ENCODE measurements at regions not wholly inside any gene's neighbourhood (a gene's known extent, or its start where the extent isn't known, plus 50 kb on each side); places are given as distances from the start of the nearest gene placed in this dataset.

DNA sequence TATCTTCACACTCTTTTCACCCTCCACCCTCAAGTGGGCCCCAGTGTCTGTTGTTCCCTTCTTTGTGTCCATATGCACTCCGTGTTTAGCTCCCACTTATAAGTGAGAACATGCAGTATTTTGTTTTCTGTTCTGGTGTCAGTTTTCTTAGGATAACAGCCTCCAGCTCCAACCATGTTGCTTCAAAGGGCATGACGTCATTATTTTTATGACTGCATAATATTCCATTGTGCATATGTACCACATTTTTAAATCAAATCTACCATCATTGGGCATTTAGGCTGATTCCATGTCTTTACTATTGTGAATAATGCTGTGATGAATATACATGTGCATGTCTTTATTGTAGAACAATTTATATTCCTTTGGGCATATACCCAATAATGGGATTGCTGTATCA lies 140.3 kb downstream of the LYPLAL1 start:
- ATAC-seq: no peak
- no peak for DNase-seq

DNA sequence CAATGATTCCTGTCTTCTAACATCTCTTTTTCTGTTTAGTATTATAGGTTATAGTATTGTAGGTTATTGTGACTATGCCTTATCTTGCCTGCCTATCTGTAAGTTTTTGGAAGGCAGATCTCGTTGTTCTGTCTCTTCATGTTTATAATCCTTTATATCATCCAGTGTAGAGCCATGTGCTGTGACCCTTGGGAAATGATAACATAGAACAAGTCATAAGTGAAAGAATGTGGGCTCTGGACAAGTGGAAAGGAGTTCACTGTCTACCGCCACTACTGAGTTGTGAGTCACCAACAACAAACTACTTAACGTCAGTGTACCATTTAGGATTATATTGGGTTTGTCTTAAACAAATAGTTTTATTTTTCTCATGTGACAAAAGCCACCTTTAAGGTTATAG lies 139.3 kb downstream of the LYPLAL1 start:
- DNase-seq: no peak
- ATAC-seq: no peak

DNA sequence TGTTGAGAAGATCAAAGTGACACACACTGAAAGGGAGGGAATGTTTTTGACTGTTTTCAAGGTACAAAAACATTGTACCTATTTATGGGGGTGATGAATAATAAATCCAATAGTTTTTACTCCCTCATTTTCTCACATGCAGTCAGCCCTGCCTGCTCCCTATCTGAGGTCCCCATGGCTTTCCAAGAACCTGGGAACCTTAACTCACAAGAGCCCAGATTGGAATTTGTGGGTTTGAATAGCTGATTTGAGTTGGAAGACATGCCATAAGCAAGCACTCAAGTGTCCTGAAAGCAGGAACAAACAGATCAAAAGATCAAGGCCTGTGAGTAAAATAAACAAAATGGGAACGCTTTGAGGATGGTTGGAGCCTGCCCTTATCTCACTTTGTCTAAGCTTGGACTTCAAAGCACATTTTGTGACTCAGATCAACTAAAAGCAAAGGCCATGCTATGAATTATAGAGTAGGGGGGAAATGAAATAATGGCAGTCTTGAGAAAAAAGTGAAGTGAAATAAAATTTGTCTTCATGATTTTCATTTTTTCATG lies 136.6 kb downstream of the LYPLAL1 start:
- ATAC-seq (no peak), DNase-seq (no peak)

DNA sequence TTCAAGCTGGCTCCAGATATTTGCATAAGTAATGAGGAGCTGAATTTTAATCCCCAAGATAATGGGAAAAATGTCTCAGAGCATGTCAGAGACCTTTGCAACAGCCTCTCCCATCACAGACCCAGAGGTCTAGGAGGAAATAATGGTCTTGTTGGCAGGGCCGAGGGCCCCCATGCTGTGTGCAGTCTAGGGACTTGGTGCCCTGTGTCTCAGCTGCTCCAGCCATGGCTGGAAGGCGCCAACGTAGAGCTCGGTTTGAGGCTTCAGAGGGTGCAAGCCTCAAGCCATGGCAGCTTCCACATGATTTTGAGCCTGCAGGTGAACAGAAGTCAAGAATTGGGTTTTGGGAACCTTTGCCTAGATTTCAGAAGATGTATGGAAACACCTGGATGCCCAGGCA lies 134.7 kb downstream of the LYPLAL1 start:
- ATAC-seq (no peak), DNase-seq (no peak)

DNA sequence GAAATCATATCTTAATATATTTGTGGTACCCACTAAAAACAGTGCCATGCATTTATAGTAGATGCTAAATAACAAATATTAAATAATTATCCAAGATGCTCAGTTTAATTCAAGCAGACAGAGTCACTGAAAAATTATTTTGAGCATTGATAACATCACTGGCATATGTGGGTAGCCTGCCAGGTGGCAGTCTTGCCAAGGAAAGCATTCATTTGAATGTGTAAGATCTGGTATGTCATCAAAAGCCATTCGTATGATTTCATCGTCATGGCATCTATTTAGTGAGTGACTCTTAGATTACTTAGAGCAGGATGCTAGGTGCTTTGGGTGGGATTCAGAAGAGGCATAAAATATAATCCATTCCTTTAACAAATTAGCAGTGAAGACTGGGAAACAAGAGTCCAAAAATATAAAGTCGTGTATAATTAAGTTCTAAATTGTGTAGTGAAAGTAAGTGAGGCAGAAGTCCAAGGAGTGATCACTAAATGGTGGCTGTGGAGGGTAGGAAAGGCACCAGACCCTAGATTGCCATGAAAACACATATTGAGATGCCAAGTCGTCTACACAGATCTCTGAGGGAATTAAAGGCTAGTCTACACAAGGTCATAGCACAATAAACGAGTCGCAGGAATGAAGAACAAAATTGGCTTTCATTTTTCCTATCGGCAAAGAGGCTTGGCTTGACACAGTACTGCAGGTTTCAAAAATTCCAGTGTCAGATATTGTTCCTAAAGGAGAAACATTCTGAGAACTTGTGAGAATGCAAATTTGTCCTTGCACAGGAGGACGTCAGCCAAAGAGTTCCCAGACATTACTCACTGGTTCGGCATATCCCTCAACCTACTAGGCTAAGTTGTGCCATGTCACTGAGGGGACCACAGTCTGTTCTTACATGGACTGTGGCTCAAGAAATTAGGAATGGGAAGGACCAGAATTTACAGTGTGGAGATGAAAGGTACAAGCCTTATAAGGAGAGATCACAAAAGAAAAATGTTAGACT lies 130.8 kb downstream of the LYPLAL1 start:
- no peak for ATAC-seq
- DNase-seq: no peak

DNA sequence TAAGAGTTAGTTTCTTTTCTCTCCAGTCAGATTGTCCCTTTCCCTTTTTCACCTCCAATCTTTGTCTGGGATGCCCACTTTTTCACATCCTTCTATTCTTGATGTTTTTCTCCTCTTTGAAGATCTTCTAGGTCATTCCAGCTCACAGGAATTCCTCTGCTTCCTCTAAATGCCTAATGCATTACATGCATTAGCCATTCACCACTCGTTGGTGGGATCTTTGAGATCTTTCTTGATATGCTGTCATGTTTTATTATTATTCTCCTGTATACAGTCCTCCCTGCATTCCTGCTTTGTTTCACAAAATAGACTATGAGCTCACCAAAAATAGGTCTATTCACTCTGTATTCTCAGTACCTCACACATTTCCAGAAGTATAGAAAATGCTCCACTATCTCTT lies 129.0 kb downstream of the LYPLAL1 start:
- no peak for DNase-seq

DNA sequence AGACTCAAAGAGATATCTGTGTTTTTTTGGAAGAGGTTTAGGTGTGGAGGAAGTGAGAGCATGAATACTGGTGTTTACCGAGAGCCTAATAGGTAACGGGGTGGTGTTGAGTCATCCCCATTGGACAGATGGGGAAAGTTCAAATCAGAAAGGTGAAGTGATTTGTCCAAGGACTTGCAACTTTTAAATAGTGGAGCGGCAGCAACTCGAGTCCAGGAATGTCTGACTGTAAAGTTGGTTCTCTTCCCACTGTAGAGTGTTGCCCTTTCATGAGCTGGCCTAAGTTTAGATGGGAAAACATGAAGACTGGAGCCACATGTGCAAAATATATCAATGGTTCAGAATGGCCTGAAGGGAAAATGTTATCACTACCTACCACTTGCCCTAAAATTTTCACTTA lies 125.7 kb downstream of the LYPLAL1 start:
- no peak for ATAC-seq
- no peak for DNase-seq

More for the DNA sequence above, 129.0 kb downstream of the LYPLAL1 start:
- no peak for ATAC-seq

DNA sequence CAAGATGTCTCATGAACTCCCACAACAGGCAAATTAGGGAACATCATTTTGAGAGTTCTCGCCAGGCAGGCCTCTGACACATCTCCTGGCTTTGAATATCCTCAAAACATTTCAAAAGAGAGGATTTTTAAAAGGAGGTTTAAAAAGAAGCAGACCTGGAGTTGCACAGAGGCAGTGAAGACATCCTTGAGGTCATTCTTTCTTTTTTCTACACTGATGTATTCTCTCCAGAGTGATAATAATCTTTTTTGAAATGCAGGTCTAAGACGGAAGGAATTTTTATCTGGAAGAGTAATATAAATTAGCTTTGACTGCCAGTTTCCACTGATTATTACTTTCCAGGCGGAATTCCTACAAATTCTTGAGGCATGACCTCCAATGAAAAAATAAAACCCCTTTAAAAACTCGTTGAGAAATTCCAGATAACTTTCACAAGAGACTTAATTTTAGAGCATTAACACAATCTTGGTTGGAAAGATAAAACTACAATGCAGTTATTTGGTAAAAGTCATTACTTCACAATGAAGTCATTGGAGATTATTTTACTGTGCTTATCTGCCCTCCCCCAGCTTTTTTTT lies 125.0 kb downstream of the LYPLAL1 start:
- DNase-seq: no peak

DNA sequence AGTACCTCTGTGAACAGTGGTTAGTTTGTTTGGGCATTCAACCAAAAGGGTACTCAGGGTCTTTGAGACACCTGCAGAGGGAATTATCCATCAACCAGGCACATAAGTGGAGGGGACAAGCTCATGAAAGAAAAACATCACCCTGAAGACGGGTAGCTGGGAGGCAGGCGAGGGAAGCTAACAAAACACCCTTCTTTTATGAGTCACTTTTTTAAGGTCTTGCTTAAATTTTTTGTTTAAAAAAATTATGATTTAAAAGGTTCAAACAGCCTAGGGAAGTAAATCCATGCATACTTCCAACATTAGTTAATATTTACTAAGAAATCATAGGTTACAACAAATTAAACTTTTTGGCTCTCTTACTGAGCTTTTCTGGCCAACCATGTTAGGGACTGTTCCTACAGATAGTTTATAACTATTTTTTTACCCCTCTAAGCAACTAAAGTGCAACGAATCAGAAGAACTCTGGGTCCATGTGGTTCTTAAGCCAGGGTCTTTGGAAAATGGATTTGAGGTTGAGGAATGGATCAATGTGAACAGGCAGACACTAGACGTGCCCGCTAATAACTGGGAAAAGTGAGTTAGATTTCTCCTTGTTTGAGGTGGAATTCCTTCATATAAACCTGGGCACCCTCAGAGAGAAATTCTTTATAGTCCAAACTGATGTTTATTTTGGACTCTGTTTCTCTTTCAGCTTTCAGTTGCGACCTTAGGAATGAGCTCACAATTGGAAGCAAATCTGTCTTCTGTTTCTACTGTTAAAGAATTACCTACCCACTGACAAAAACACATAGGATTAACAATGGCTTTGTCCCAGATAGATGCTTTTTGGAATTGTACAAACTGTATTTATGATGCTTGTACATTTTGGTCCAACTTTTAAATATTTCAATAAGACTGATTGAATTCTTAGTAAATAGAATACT lies 123.0 kb downstream of the LYPLAL1 start:
- ATAC-seq (no peak), DNase-seq (no peak)

More for the DNA sequence above, 125.0 kb downstream of the LYPLAL1 start:
- no peak for ATAC-seq

DNA sequence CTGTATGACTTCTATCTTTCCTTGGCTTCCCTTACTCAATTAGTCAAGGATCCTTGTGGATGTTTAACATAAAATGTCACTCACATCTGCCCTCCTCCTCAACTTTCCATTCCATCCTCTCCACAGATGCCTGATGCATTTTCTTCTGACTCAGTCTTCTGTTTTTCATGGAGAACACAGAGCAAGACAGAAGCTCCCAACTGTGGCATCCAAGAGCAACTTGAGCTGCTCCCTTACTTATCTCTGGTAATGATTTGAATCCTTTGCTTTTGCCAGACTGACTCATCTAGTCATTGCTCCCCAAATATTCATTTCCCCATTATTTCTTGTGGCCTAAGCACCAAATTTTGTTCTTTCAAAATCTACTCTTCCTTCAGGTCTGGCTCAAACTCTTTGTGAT lies 120.6 kb downstream of the LYPLAL1 start:
- DNase-seq: no peak
- ATAC-seq: no peak

DNA sequence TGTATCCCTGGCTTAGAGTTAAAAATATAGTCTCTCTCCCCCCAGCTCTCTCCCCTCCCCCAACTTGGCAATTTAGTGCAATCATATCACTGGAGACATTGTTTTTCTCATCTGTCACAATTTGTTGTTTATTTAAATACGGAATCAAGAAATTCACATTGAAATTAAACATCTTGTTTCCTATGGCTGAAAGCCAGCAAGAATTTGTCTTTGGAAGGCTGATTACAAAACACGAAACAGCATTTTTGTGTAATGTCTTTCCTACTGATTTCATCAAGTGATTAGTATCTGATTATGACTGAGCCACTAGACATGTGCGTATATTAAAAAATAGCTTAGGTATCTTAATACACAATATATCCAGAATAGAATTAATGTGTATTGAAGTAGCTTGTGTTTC lies 119.7 kb downstream of the LYPLAL1 start:
- DNase-seq: no peak
- no peak for ATAC-seq

DNA sequence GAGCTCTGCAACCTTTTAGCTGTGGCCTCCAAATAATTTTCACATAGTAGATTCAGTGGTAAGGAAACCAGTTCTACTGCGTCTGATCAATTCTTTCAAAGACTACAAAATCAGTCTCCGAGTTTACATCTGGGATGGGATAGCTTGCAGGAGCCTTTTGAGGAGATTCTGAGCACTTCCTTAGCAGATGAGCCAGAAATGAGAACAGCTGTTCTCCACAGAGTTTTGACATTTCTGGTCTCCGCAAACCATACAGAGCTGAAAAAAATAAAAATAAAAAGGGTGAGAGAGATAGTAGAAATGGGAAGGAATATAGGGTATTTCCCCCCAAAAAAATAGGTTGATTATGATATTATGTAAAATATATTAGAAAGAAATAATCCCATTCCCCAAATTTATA lies 119.3 kb downstream of the LYPLAL1 start:
- DNase-seq (no peak), ATAC-seq (no peak)

DNA sequence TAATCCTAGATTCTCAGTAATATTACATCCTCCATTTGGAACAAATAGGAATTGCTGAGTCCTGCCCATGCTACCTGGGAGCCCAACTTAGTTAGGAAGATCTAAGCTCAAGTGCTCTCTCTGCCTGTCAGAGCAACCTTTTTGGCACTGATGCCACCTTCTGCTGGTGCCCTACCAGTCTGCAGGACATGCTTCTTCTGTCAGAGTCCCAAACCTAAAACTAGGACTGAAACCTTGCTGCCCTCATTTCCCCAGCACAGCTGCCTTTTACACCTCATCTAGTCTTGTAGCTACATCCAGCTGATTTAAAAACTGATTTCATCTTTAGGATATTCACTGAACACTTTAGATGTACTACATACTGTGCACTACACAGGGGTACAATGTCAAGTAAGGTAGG lies 118.7 kb downstream of the LYPLAL1 start:
- ATAC-seq: no peak
- DNase-seq: no peak

DNA sequence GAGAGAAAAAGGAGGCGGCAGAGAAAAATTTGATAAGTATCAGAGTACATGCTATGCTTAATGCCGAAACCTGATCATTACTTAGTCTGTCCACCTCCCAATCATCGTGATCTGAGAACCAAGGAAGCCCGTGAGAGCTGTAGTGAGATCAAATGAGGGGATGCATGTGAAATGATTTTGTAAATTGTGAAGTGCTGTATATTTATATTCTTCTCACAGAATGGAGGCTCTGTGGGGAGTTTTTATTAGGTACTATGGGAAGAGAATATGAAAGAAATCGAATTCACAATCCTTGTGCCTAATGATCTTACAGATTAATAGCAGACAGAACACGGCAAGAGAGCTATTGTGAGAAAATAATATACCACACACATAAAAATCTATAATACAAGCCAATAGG lies 115.5 kb downstream of the LYPLAL1 start:
- ATAC-seq (no peak), DNase-seq (no peak)

DNA sequence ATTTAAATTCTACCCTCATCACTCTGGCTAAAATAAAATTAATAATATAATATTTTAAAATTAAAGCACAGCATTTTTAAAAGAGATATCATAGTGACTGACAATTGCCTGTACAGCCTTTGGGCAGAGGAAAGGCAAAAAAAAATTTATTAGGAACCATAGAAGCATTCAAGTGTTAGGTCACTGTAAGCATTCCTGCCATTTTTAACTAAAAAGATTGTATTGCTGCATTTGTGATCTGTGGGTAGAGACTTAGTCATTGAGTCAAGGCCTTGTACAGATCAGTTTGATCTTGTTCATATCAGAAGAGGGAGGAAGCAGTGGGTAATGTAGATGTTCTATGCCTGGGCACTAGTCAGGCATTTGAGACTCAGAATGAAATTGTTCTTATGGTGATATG lies 109.9 kb downstream of the LYPLAL1 start:
- ATAC-seq: no peak
- DNase-seq: no peak

DNA sequence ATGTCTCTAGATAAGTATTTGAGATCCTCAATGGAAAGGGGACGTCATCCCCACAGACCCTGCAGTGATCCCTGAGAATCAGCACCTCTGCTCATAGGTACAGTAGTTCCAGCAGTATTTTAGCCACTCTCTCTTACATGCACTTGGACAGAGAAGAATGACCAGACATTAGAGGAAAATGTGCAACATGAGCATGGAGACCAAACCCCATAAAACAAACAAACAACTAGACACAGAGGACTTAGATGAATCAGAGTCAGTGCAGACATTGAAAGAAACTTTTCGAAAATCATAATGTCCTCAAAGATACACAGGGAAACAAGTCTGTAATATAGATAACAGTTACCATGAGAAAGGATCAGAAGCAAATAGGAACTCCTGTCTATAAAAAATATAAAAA lies 108.2 kb downstream of the LYPLAL1 start:
- ATAC-seq (no peak), DNase-seq (no peak)

DNA sequence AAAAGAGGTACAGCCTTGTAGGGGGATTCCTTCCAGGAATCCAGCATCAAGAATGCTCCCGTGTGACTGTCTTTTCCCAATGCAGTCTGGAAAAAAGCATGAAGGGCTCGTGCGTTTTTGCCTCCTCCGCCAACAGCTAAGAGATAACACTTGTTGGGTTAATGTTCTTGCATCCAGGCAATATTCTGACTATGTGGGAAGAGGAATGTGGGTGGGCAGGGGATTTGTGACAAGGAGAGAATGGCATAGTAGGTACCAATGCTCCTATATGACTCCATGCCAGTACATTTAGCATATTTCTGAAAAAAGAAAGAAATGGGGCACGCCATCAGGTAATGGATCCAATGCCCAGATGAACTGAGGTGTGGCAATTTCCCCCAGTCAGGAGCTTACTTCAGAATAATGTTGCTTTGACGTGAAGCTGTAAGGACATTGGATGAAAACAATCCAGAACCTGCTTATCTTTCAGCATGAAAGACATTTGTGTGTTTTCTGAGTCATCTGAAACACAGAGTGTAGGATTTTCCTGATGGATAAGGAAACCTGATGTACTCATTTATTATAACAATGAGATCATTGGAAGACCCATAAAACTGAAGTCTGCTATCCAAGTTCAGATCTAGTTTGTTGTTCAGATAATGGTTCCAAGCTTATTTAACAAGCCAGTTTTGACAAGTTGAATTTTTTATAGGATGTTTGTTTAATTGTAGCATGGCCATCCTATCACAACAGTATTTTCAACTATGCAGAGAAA lies 105.5 kb downstream of the LYPLAL1 start:
- DNase-seq (no peak), ATAC-seq (no peak)

DNA sequence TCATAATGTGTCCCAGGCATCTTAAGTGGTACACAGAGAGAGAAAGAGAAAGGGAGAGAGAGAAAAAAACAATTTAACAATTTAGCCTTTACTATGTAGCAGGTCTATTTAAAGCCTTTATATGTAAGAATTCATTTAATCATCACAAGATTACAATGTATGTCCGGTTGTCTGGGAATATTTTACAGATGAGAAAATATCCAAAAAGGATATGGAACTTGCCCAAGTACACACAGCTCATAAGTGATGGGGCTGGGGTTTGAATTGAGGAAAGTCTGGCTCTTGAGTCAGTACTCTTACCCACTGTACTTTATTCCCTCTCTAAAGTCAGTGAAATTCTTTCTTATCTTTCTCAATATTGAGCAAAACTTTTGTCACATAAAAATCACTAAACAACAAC lies 104.6 kb downstream of the LYPLAL1 start:
- ATAC-seq: no peak
- DNase-seq: no peak

DNA sequence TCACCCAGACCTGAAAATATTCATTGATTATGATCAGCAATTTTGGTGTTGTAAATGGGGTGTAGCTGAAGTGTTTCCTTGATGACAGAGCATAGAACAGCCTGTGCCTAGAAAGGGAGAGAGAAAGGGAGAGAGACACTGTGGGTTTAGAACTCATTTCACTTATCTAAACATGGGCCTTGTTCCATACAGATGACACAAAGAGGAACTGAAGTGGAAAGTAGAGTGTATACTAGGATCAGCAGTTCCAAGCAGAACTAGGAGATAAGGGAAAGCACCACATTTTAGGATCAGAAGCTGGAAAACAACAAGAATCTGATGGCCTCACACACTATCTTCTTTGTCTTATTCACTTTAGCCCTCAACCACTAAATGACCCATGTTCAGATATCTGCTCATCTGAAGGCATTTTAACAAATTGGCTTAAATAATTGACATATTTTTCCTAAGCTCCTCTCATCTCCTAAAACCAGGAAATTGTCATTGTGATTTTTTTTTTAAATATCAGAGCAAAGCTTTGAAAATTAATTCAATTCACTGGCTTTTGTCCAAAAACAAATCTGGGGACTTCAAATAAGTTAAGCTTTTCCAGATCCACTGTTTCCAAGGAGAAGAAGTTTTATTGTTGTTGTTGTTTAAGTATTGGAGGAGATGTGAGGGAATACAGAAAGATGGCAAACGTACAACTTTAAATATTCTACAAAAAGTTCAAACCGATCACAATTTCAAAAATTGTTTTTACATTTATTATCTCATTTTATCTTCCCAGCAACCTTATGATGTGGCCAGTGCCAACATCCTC lies 103.8 kb downstream of the LYPLAL1 start:
- ATAC-seq: no peak

DNA sequence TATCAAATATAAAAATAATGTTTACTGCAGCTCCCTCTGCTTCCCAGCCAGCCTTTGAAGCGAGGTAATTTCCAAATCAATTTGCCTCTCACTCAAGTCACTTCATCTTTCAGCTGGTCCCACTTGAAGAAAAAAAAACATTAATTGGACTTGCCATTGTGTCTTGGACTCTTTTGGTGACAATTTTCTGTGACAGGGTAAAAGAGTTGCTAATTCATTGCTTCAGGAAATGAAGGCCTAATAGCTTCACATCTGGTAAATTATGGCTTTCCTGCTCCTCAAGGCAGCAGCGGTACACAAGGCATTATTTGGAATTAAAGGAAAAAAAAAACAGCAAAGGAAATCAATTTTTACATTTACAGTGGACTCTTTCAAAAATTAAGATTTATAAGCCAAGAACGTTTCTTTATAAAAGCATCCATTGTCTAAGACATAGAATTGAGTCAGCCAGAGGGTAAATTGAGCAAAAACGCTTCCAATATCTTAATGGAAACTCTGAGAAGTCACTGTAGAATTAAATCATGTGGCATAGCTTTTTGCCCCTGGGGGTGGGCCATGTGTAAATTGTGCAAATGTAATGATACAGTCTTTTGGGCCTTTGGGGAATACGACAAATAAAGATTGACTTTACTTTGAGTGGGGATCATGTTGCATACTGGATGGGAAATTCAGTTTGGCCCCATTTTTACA lies 102.5 kb downstream of the LYPLAL1 start:
- no peak for ATAC-seq
- no peak for DNase-seq

More for the DNA sequence above, 103.8 kb downstream of the LYPLAL1 start:
- no peak for DNase-seq
